ENCODE measurements at regions not wholly inside any gene's neighbourhood (a gene's known extent, or its start where the extent isn't known, plus 50 kb on each side); places are given as distances from the start of the nearest gene placed in this dataset.
A peak's percentile ranks its signal among the peaks of the same experiment; 100 is the strongest.

DNA sequence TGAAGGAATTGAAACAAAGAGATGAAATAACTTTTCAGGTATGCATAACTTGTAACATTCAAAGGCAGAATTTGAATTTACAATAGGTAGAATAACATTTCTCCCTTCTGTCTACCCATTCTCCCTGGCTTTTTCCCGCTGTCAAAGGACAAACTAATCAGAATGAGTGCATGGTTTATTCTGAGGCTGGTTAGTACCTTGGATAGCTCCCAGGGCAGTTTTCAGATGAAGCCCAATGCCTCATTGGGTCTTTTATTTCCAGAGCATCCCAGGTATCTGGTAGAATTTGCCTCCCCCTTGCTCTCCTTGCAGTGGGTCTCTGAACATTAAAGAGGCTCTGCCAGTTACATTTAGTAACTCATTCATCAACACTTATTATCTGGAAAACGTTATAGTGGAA lies 665.5 kb downstream of the BCKDHB start:
- intact Hi-C loops (cut with DNase I), result no loop called here
- no peak for ATAC-seq (ENCODE audit: poor library complexity)

DNA sequence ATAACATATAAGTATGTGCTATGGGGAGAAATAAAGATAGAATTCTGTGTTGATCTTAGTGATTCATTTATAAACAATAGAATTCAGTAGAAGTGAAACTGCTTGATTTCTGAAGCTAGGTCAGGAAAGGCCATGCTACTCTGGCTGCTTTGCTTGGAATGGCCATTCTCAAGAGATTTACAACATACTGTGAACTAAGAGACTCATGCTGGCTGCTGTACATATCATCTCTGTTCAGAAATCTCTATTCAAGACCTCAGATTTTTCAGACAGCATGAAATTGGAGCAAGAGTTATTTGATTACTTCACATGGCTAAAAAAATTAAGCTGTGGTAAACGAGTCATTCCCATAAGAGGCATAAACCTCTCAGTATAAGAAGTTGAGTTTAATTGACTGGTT lies 662.6 kb downstream of the BCKDHB start:
- no peak for DNase-seq
- intact Hi-C loops (cut with DNase I), result no loop called here
- ATAC-seq (ENCODE audit: poor library complexity), result peak; percentile 87

More for the DNA sequence above, 665.5 kb downstream of the BCKDHB start:
- no peak for DNase-seq

DNA sequence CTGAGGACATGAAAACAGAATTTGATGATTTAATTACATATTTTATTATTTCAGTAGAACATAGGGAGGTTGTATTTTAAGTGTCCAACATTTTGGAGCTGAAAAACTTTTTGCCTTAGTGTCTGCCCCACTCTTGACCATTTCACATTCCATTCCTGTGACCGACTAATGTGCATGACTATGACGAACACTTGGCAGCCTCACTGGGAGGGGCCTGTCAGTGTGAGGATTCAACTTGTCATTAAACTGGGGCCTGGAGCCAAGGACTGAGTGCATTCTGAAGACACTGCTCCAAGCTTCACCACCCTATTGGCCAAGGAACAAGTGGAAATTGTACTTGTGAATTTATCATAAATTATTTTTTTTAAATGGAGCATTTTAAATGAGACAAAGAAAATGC lies 661.3 kb downstream of the BCKDHB start:
- ATAC-seq (ENCODE audit: poor library complexity) (peak; percentile 87), DNase-seq (peak; percentile 80)

DNA sequence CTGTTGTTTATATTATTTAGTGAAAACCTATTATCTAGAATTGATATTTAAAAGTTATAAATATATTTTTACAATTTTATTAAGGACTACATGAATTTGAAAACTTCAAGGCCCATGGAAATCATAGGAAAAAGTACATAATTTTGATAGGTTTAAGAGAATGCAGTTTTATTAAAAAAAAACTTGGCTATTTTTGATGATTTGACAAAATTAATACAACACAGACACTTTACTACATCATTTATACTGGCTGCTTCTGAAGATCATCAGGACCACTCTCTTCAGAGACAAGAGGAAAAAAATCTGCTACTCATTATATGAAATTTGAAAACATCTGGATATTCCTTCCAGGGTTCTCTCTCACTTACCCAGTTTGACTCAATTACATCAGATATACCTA lies 637.7 kb downstream of the BCKDHB start:
- no peak for DNase-seq
- ATAC-seq (ENCODE audit: poor library complexity), result no peak
- intact Hi-C loops (cut with DNase I), result no loop called here

More for the DNA sequence above, 661.3 kb downstream of the BCKDHB start:
- intact Hi-C loops (cut with DNase I), result no loop called here

DNA sequence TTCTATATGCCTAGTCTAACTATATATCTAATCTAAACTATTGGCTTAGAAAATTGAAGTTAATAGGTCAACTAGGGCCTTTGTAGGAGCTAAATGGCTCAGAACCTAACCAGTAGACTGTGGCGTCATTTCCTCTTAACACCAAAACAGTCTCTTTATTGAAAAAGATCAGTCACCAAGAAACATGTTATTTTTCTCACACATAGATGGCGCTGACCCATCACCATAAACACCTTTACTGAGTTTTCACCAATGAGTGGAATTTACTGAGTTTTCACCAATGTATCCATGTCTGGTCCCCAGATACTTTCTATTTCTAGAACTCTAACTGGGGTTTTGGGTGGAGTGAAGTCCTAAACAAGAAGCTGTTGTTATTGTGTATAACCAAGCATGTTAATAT lies 636.0 kb downstream of the BCKDHB start:
- ATAC-seq (ENCODE audit: poor library complexity) (no peak), DNase-seq (no peak)
- intact Hi-C loops (cut with DNase I), result no loop called here

DNA sequence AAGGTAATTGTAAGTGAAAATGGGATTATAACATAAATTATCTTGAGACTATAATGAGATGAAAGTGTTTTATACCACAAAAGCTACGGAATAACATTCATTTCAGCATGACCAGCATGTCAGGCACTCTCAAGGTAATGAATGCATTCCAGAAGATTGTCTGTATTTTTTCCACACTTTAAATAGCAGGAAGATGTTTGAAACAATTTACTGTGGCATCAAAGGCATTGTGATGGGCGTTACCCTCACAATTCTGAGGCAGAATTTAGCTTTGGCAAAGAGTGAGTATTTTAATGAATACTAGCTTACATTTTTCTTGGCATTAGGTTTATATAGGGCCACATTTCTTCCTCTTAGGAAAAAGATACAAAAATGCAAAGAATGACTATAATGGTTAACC lies 627.2 kb downstream of the BCKDHB start:
- ATAC-seq (ENCODE audit: poor library complexity), result no peak
- no peak for DNase-seq
- intact Hi-C loops (cut with DNase I), result no loop called here

DNA sequence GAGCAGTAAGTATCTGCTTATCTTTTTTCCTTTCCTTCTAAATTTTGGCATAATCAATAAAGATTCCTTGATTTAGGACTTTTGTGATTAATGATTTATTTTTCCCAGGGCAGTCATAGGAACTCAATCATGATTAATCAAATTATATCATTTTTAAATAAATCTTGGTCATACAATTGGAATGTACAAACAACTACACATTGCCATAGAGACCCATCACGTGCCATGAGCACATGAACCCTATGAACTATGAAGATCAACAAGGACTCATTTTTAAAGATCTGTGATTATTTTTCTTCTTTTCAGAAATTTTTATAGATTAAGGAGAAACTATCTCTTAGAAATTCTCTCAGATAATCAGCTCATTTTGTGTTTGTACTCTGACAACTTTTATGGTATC lies 622.4 kb downstream of the BCKDHB start:
- intact Hi-C loops (cut with DNase I), result no loop called here
- ATAC-seq (ENCODE audit: poor library complexity) (no peak), DNase-seq (no peak)

DNA sequence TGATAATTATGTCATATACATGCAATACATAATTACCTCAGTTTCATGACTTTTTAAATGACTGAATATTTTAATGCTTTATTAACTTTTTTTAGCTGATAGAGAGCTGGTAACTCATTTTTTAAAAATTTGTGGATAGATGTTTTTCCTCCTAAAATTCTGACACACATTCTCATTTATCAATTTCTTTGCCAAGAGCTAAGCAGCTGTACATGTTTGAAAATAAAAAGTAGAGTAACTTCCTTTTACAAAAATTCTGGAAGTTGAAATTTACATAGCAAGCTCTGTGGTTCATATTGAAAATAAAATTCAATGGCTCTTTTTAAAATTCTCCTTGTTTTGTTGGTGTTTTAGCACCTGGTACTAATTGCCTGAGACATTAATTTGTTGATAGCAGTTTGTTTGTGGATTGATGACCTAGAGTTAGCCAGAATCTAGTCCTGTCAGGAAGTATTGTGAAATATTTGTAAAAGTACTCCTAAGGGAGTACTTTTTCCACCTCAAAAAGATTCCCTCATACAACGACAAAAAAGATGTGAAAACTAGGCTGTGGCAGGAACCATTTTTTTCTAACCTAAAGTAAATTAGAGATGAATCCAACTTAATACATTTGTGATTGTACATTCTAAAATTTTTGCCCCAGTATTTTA lies 621.8 kb downstream of the BCKDHB start:
- DNase-seq, result no peak
- ATAC-seq (ENCODE audit: poor library complexity), result no peak
- intact Hi-C loops (cut with DNase I), result no loop called here

DNA sequence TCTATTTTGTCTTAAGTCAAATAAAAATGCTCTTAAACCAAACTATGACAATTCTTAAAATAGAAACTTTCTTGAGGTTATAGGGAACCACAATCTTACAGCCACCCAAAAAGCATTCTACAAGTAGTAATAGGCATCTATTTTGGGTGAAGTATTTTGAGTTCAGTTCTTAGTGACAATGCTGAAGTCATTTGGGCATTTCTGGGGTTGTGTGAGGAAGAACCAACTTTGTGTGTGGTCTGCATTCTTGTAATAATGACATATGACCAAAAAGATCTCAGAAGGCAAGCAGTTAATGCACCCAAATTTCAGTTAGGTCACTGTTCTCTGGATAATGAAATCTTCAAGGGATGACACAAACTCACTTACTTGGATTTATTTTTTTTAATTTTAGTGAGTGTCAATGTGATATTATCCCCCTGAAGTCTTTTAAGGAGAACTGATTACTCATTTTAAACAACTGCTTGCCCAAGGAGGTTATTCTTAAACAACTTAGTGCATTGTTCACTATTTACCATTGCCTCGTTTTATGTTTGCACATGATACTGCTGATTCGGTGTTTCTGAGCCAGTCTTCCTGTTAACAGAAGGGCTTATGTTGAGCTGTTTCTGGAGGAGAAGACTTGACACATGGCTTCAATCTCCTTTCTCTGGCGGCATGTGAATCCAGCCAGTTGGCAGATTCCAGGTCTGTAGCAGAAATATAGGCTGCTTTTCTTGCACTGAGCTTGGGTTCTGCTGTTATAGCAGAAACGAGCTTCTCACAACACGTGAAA lies 618.9 kb downstream of the BCKDHB start:
- no peak for ATAC-seq (ENCODE audit: poor library complexity)
- intact Hi-C loops (cut with DNase I), result no loop called here
- DNase-seq, result no peak

DNA sequence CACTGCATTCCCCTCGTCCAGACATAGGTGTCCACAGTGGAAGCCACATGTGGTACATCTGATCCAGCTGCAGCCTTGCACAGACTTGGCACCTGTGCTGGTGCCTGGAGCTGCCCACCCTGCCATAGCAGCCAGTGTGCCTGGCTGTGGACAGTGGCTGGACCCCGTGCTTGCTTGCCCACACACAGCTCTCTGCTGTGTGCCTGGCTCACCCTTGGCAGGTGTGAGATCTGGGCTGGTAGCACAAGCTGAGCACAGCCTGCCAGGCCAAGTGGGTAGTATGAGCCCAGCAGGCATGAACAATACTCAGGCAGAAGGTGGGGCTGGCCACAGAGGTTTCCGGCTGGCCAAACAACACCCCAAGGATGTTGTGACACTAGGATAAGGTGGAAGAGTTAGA lies 614.4 kb downstream of the BCKDHB start:
- ATAC-seq (ENCODE audit: poor library complexity), result no peak
- no peak for DNase-seq
- intact Hi-C loops (cut with DNase I), result no loop called here

DNA sequence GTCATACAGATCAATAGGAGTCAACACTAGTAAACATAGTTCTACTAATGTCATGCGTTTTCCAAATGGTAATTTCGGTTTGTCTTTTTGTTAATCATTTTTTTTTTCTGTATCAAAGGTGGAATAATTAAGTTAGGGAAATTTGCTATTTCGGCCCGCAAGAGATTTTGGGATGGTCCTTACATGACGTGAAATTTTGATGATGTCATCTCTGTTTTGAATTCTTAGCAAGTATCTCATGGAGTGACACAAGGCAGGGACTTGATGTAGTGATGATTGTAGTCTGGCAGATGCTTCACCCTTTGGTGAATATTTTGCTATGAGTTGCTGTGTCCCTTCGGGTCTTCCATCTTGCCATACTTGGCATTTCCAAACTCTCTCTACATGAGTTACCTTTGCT lies 608.0 kb downstream of the BCKDHB start:
- intact Hi-C loops (cut with DNase I), result no loop called here
- no peak for ATAC-seq (ENCODE audit: poor library complexity)
- DNase-seq, result no peak

DNA sequence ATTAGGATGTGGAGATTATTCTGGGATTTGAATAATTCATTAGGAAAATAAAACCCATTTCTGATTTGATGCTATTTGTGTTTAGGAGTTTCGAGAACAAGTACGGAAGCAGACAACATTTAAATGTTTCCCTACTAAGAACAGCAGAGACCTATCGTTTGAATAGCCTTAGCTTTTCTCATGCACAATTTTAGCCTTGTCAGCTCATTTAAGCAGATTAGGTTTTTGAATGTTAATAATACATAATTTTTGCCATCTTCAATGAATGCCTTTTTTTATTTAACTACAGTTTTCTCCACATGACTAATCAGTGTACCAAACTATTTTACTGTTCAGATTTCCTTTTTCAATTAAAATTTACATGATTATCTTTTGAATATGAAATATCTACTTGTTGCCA lies 592.0 kb downstream of the BCKDHB start:
- DNase-seq (no peak), ATAC-seq (ENCODE audit: poor library complexity) (no peak)
- intact Hi-C loops (cut with DNase I), result no loop called here

DNA sequence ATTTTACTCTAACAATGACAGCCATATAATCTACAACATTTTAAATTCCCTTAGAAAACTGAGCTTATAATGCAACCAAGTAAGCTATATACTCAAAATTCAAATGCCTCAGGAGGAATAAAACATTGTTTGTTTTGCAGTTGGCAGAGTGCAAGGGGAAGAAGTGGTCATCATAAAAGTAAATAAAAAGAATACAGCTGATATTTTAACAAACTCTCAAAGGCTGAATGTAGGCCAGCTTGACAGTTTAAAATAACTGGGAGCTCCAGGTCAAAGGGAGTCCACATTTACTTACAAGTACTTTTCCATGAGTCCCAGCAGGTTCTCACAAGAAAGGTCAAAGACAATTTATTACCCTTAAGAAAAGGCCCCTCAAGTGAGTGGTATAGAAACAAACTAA lies 589.8 kb downstream of the BCKDHB start:
- intact Hi-C loops (cut with DNase I), result no loop called here
- ATAC-seq (ENCODE audit: poor library complexity) (no peak), DNase-seq (no peak)

DNA sequence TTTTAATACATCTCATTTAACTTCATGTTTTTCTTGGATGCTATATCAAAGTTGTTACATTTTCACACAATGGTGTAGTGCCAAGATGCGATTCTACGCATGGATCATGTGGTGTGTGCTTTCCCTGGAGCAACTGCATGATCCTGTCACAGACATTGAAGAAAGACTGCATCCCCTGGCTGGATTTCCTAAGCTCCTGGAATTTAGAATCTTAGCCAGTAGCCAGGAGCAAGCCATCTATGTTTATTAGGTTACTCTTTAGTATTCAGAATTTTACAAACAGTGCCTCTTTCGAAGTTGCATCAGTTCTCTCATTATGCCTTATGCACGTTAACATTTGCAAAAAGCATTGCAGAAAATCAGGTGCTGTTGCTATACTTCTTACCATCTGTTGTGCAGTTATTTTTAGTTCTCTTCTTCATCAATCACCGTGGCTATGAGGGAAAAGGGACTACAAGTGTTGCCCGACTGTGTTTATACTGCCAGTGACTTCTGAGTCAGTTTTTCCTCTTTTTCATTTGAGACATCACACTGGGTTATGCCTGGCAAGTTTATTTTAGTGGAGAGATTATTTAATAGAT lies 584.2 kb downstream of the BCKDHB start:
- ATAC-seq (ENCODE audit: poor library complexity) (no peak), DNase-seq (no peak)
- intact Hi-C loops (cut with DNase I), result no loop called here

DNA sequence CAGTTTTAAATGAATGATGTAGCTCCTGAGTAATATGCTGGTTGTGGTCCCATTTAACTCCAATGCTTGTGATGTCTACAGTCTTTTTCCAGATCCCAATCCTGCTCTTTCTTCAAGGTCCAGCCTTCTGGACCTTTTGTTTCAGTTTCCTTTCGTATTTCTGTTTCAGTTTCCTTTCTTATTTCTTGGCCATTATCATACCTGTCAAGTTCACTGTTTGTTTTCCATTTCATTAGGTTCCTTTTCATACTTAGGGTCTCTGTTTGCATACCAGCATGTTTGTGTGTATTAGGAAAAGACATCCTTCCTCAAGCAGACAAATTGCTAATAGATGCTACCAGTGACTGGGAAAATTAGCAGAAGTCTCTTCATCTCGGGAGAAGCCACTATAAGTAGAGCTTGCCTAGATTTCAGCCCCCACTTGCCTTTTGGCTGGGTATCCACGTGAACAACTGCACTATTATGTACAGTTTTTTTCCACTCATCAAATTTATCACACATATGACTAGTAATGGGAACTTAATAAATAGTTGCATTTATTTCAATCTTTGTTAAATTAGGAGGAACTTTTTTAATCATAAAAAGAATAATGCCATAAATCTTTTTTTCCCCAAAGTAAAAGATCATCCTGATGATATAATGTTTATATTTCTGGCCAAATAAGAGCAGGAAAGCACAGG lies 583.4 kb downstream of the BCKDHB start:
- ATAC-seq (ENCODE audit: poor library complexity), result no peak
- intact Hi-C loops (cut with DNase I), result no loop called here
- no peak for DNase-seq

DNA sequence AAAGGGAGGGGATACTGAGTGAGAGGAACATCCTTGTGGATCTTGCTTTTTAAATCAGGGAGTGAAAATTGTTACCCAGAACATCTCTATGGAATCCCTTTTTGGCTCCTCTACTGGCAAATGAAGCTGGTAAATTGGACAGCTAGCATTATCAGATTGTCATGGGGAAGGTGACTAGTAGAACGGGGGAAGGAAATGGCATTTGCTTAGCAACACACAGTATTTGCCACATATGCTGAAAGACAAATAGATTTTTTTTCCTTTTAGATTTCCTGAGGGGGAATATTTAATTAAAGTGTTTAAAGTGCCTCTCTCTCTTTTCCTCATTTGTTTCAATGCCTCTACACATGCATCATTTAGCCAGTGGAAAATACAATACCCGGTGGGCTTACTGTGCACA lies 573.5 kb downstream of the BCKDHB start:
- DNase-seq (no peak), ATAC-seq (ENCODE audit: poor library complexity) (no peak)
- intact Hi-C loops (cut with DNase I), result no loop called here

DNA sequence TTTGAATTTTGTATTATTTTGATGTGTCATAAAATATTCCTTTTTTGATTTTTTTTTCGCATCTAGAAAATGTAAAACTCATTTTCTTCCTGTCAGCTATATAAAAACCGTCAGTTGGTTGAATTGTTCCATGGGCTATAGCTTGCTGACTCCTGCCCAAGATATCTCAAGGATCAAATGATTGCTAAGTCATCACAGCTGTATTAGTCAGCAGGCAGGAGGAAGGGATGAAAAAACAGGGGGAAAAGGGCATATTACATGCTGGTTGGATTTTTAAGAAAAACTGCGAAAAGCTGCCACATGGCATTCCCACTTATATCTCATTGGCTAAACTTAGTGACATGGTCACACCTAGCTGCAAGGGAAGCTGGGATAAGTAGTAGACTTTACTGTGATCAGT lies 569.9 kb downstream of the BCKDHB start:
- intact Hi-C loops (cut with DNase I), result no loop called here
- ATAC-seq (ENCODE audit: poor library complexity) (no peak), DNase-seq (no peak)

DNA sequence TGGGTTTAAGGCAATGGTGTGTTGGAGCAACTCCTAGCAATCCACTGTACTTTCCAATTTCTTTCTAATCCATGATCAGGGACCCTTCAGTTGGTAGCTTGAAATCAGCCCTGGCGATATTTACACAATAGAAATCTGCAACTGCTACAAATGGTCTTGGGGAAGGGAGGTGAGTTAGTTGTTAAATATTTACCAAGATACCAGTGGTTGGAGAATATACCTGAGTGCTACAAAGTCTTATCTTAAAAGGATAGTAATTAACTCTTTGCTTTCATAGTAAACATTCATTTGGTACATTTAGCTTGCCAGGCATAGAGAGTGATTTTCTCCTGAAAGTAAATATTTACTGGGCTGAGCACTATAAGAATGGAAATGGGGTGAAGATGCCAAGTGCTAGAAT lies 568.2 kb downstream of the BCKDHB start:
- intact Hi-C loops (cut with DNase I), result no loop called here
- ATAC-seq (ENCODE audit: poor library complexity), result no peak
- no peak for DNase-seq

DNA sequence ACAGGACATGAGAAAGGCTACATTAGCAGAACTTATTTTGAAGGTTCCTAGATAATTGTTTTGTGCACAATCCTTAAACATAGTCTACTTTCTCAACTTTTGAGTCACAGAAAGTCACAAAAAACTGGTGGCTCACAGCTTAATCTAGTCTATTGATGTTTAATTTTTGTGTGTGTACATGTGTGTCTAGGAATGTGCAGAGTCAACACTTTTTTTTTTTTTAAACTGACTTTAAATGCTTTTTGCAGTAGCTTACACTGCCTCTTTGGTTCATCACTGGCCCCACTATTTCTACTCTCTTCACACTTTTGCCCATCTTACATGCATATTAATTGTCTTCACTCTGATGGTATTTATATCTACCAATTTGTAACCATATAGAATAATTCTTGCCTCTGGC lies 566.9 kb downstream of the BCKDHB start:
- no peak for ATAC-seq (ENCODE audit: poor library complexity)
- intact Hi-C loops (cut with DNase I), result no loop called here
- DNase-seq, result no peak

DNA sequence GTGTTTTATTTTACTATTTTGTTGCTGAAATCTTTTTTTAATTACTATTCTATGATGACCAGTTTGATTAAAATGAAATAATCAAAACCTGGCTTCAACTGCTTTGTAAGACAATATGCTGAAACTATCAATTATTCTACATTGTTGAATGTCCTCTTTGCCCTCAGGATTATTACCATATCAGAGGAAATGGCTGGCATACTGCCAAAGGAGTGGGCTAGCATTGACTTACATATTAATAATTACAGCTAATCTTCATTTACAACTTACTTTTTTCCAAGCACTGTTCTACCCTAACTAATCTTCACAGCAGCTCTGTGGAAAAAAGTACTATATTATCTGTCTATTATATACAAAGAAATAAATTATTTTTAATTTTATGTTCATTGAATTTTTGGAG lies 560.5 kb downstream of the BCKDHB start:
- intact Hi-C loops (cut with DNase I), result no loop called here

More for the DNA sequence above, 560.5 kb downstream of the BCKDHB start:
- DNase-seq, result no peak
- ATAC-seq (ENCODE audit: poor library complexity), result no peak
